Gastrocnemius medialis (tissue), 4 donors: ENCODE measurements at regions not wholly inside any gene's neighbourhood (a gene's known extent, or its start where the extent isn't known, plus 50 kb on each side); places are given as distances from the start of the nearest gene placed in this dataset.

ENCODE experiments used
- ATAC-seq, 2 donors: fragments of 150-250 bp; one replicate each; pipeline ENCODE4 v1.9.1; 2016
- DNase-seq, 2 donors: peaks; one replicate each; pipeline ENCODE4 v3.0.0-alpha.2; 2019
- H3K27ac ChIP-seq, 4 donors: fragments of 200-600 bp; sonication (generic); 1 replicate in 1 of 4; 2 replicates in 3 of 4; pipeline ENCODE4 v1.5.1; 2016 to 2018; ENCODE audit warnings: mild to moderate bottlenecking in 2 of 4, moderate library complexity in 1 of 4
- H3K27me3 ChIP-seq, 3 donors: fragments of 200-600 bp; sonication (generic) in 2 of 3; 1 replicate in 1 of 3; 2 replicates in 2 of 3; pipeline versions ENCODE4 v1.5.1 to v1.6.0; 2016 to 2019; ENCODE audit warnings: mild to moderate bottlenecking in 1 of 3, moderate library complexity in 1 of 3
- H3K36me3 ChIP-seq, 2 donors: fragments of 200-600 bp; sonication (generic) in 1 of 2; one replicate each; pipeline ENCODE4 v1.5.1; 2017 to 2018
- H3K4me1 ChIP-seq, 2 donors: fragments of 200-600 bp; sonication (generic) in 1 of 2; one replicate each; pipeline ENCODE4 v1.5.1; 2016 to 2017; ENCODE audit warnings: mild to moderate bottlenecking in 2 of 2
- H3K4me3 ChIP-seq, 4 donors: fragments of 200-600 bp; sonication (generic) in 3 of 4; 1 replicate in 1 of 4; 2 replicates in 3 of 4; pipeline ENCODE4 v1.5.1; 2016 to 2019; ENCODE audit warnings: mild to moderate bottlenecking in 2 of 4
- H3K9me3 ChIP-seq, 3 donors: fragments of 200-600 bp; sonication (generic) in 2 of 3; 1 replicate in 1 of 3; 2 replicates in 2 of 3; pipeline ENCODE4 v1.5.1; 2016 to 2019
- CTCF ChIP-seq, 5 experiments: fragments of 450-650 bp in 3 of 5; fragments of 200-600 bp in 2 of 5; sonication (generic) in 2 of 5; IDR thresholded peaks in 4 of 5; conservative IDR thresholded peaks in 1 of 5; 1 replicate in 4 of 5; 2 replicates in 1 of 5; pipeline ENCODE4 v1.5.1; 2016 to 2019; ENCODE audit warnings: antibody characterized with exemption in 5 of 5, mild to moderate bottlenecking in 3 of 5, moderate library complexity in 3 of 5
- POLR2A ChIP-seq, 2 donors: fragments of 450-650 bp; IDR thresholded peaks; one replicate each; pipeline ENCODE4 v1.6.1; 2017; ENCODE audit warnings: antibody characterized with exemption in 2 of 2, mild to moderate bottlenecking in 2 of 2, moderate library complexity in 2 of 2
- in situ Hi-C, 4 donors: fragments of 200-750 bp; cut with MboI; loops; one replicate each; pipeline versions ENCODE4 v1.15.0 to v1.8.0; 2017; ENCODE audit warnings: low sequenced_read_pairs in 4 of 4
- intact Hi-C: fragments of 100-400 bp; cut with DNase I; formaldehyde crosslinking; loops from one replicate; pipeline ENCODE4 v1.15.1; 2023; ENCODE audit warnings: low total_unique reads

GRCh38 chr2:235378246-235378645, 115.6 kb upstream of the AGAP1 start:
- no peaks in the 10 kb centered on the region for H3K9me3 ChIP-seq
- H3K27me3 ChIP-seq: peaks cover 0 to 3% (median 0%) of the 10 kb centered on the region in 3 donors
- H3K36me3 ChIP-seq: no peaks in the 10 kb centered on the region
- in situ Hi-C loops: no loop called here
- no peak for ATAC-seq
- no peak for TF ChIP-seq CTCF (IDR thresholded peaks at IDR 0.05 in 4 of 5, conservative IDR thresholded peaks at IDR 0.05 in 1 of 5)
- H3K4me3 ChIP-seq: no peak overlapping the region
- H3K27ac ChIP-seq: no peak overlapping the region
- no peaks in the 10 kb centered on the region for H3K4me1 ChIP-seq
- no peak for DNase-seq
- intact Hi-C loops: no loop called here

GRCh38 chr2:235378944-235379343, 114.9 kb upstream of the AGAP1 start:
- no peak for TF ChIP-seq POLR2A (IDR thresholded peaks at IDR 0.05)
- TF ChIP-seq CTCF (IDR thresholded peaks at IDR 0.05 in 4 of 5, conservative IDR thresholded peaks at IDR 0.05 in 1 of 5): no peak
- Histone ChIP-seq H3K4me3 (no peak overlapping the region), H3K27me3 (peaks cover 0 to 3% (median 0%) of the 10 kb centered on the region in 3 donors), H3K9me3 (no peaks in the 10 kb centered on the region), H3K4me1 (no peaks in the 10 kb centered on the region), H3K27ac (no peak overlapping the region), H3K36me3 (no peaks in the 10 kb centered on the region)
- ATAC-seq: no peak
- DNase-seq: no peak
- in situ Hi-C loops: no loop called here
- intact Hi-C loops: no loop called here

GRCh38 chr2:235381261-235381912, 112.5 kb upstream of the AGAP1 start:
- DNase-seq (no peak), ATAC-seq (no peak)
- Histone ChIP-seq H3K27ac (no peak overlapping the region), H3K4me3 (no peak overlapping the region), H3K27me3 (peaks cover 0 to 3% (median 0%) of the 10 kb centered on the region in 3 donors), H3K36me3 (no peaks in the 10 kb centered on the region), H3K9me3 (no peaks in the 10 kb centered on the region), H3K4me1 (no peaks in the 10 kb centered on the region)
- in situ Hi-C loops (no loop called here), intact Hi-C loops (no loop called here)
- TF ChIP-seq POLR2A (IDR thresholded peaks at IDR 0.05): no peak
- no peak for TF ChIP-seq CTCF (IDR thresholded peaks at IDR 0.05 in 4 of 5, conservative IDR thresholded peaks at IDR 0.05 in 1 of 5)

- TF ChIP-seq CTCF (IDR thresholded peaks at IDR 0.05 in 4 of 5, conservative IDR thresholded peaks at IDR 0.05 in 1 of 5): no peak
- no peak for TF ChIP-seq POLR2A (IDR thresholded peaks at IDR 0.05)
- Histone ChIP-seq H3K4me1 (no peaks in the 10 kb centered on the region), H3K36me3 (no peaks in the 10 kb centered on the region), H3K27me3 (peaks cover 0 to 3% (median 0%) of the 10 kb centered on the region in 3 donors), H3K4me3 (no peak overlapping the region), H3K27ac (no peak overlapping the region), H3K9me3 (no peaks in the 10 kb centered on the region)
- intact Hi-C loops (no loop called here), in situ Hi-C loops (no loop called here)
- ATAC-seq (no peak), DNase-seq (no peak)
Measured at GRCh38 chr2:235382179-235382578, 111.7 kb upstream of the AGAP1 start.

GRCh38 chr2:235382601-235383000, 111.2 kb upstream of the AGAP1 start:
- Histone ChIP-seq H3K9me3 (no peaks in the 10 kb centered on the region), H3K36me3 (no peaks in the 10 kb centered on the region), H3K4me1 (no peaks in the 10 kb centered on the region), H3K4me3 (no peak overlapping the region), H3K27ac (no peak overlapping the region), H3K27me3 (peaks cover 0 to 3% (median 0%) of the 10 kb centered on the region in 3 donors)
- ATAC-seq (no peak), DNase-seq (no peak)
- intact Hi-C loops: no loop called here
- TF ChIP-seq POLR2A (IDR thresholded peaks at IDR 0.05): no peak
- TF ChIP-seq CTCF (IDR thresholded peaks at IDR 0.05 in 4 of 5, conservative IDR thresholded peaks at IDR 0.05 in 1 of 5): no peak
- in situ Hi-C loops: no loop called here
